ENCODE measurements at regions not wholly inside any gene's neighbourhood (a gene's known extent, or its start where the extent isn't known, plus 50 kb on each side); places are given as distances from the start of the nearest gene placed in this dataset.
"Not testable (repeated sequence)": the region's sequence is repeated elsewhere in the genome, so short reads cannot be mapped to it uniquely, and the experiment has no call there.

DNA sequence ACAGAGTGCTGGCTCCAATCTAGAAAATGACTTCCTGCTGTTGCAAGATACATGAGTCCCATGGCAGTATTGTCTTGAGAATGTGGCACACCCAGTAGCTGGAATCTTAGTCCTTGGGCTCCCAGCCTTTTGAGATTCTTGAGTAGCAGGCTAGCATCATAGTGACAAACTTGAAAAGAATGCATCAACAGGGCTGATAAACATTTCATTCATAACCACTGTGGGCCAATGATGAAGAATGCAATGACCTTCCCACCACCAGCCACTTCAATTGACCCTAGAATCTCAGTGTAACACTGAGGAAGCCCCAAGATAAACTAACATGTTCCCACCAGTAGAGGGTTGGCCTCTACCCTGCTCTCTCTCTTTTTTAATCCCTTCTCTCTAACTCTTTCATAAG lies 329.3 kb downstream of the GBA3 start:
- DNase-seq (ENCODE audit: low spot score), result peak; percentile 46

DNA sequence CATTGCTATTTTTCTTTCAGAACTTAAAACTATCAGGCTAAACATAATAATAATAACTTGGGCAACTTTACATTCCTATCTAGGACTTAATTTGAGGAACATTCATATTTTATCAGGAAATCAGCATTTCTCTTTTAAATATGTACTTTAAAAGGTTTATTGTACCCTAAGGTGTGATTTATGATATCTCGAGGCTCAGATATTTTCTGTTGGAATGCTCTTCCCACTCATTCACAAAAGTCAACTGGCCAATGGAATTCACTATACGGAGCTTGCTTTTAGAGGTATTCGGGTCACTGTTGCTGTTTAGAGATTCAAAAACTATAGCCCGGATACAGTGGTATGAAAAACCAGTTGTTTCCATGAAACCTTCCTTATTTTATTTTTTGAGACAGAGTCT lies 328.3 kb downstream of the GBA3 start:
- no peak for DNase-seq (ENCODE audit: low spot score)

DNA sequence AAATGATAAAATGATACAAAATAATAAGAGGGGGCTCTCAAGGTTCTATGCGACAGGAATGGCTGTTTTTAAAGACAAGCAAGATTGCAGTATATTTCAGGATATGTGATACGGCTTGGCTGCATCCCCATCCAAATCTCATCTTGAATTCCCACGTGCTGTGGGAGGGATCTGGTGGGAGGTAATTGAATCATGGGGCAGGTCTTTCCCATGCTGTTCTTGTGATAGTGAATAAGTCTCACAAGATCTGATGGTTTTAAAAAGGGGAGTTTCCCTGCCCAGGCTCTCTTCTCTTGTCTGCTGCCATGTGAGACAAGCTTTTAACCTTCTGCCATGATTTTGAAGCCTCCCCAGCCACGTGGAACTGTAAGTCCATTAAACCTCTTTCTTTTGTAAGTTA lies 327.7 kb downstream of the GBA3 start:
- not testable (repeated sequence) for DNase-seq (ENCODE audit: low spot score)

DNA sequence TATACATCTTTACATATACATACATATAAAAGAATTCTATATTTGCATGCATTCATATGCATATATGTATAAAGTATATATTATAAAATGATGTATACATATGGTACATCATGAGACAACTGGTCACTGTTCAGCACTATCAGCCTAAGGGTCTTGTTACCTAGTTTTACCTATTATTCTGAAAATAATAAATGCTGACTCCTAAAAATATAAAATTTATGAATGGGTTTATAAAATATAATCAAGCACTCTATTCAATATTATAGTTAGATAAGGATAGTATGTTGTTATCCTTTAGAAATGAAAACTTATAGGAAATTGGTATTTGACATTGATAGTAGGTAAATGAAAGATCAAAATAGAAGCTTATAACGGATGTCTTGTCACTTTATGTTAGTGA lies 324.2 kb downstream of the GBA3 start:
- no peak for DNase-seq (ENCODE audit: low spot score)

DNA sequence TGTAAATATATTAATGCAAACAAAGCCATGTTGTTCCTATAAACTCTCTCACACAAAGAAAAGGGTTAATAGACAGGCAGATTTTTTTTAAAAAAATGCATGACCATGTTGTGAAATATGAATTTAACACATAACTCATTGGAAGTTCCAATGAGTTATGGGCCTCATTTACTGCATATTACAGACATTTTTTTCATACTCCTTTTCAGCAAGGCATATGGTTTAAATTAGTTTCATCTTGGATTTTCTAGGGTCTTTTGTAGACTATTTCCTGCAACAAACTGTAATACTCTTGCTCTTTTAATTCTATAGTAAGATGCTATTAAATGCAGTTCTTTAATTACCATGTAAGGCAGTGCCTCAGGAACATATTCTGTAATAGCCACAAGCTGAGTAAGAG lies 323.1 kb downstream of the GBA3 start:
- no peak for DNase-seq (ENCODE audit: low spot score)

DNA sequence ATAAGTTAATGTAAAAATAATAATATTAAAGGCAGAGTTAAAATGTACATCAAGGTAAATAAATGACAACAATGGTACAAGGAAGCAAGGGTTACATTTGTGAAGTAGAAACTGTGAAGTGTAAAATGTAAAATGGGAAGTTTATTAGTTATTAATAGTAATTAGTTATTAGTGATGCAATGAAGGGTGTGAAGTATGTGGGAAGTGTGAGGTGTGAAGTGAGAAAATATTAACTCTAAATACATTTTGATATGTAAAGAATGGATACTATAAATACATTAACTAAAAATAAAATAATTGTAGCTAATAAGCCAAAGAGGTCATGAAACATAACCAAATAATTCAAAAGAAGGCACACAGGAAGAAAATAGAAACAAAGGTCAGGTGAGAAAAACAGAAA lies 316.4 kb downstream of the GBA3 start:
- DNase-seq (ENCODE audit: low spot score), result no peak

DNA sequence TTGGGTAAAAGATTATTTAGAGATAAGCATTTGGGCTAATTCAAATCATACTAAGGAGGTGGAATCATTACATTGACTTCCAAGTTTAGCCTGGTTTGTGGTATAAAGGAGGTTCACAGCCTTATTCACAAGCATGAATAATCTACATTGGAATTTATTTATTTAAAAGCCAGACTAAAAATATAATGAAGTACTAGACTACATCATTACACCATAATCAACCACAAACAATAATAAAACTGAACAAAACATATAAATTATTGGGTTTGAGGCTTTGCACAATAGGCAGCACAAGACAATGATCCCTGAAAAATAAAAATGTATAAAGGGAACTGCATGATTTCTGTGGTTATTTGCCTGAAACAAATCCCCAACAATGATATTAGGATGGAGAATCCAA lies 314.0 kb downstream of the GBA3 start:
- DNase-seq (ENCODE audit: low spot score), result no peak

DNA sequence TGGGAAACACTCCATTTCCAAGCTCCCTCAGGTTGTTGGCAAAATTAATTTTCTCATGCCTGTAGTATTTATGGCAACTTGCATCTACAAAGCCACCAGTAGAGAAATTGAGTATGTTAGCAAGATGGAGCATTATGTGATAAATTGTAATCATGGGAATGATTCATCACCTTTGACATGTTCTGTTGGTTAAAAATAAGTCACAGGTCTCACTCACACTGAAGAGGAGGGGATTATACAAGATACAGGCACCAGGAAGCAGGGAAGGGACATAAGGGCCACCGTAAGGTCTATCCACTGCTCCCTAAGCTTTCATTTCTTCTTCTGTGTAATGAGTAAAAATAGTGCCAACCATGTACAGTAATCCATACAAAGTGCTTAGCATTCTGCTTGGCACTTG lies 313.0 kb downstream of the GBA3 start:
- DNase-seq (ENCODE audit: low spot score), result no peak

DNA sequence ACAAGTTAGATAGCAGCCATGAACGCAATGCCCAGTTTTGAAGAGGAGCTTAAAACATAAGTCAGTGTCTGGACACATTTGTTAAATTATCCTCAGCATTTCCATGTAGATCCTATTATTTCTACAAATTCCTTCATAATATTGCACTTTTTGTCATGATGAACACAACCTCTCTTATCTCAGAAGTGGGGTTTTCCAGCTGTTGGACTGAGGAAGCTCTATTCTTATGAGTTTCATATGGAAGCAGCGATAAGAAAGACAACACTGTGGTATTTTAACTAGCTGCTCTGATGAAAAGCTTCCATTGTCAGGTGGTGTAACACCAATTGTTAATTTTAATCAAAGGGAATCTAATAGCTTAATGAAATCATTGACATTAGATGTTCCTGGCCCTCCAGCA lies 308.7 kb downstream of the GBA3 start:
- no peak for DNase-seq (ENCODE audit: low spot score)

DNA sequence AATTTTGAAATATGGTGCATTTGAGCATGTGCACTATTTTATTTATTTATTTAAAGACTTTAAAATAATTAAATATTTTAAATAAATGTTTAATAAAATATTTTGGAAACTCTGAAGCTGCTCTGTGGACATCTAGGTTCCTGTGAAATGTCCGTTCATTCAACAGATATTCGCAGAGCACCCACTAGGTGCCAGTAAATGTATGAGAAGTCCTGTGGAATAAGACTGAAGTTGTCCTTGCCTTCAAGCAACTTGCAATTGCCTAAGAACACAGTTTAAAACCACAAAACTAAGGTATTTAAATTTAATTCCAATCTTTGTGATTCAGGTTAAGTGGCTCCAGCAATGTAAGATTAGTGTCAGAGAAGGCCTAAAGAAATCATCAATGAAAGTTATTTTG lies 306.7 kb downstream of the GBA3 start:
- DNase-seq (ENCODE audit: low spot score), result no peak

DNA sequence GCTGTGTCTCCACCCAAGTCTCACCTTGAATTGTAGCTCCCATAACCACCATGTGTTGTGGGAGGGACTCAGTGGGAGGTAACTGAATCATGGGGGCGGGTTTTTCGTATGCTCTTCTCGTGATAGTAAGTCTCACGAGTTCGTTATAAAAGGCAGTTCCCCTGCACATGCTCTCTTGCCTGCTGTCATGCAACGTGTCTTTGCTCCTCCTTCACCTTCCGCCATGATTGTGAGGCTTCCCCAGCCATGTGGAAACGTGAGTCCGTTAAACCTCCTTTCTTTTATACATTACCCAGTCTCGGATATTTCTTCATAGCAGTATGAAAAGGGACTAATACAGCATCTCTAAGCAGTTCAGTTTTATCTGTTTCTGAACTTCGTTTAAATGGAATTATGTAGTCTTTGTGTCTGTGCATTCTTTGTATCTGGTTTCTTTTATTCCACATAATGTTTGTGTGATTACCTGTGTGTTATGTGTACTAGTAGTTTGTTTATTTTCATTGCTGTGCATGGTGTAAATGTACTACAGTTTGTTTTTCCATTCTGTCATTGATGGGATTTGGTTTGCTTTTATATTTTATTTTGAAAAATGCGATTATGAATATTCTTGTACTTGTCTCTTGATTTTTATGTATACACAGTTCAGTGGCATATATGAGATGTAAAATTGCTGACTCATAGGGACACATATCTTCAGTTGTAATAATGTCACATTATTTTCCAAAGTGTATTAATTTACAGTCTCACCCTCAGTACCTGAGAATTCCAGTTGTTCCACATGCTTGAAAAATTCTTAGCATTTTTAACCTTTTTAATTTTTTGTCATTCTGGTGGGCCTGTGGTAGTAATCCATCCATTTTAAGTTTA lies 304.9 kb downstream of the GBA3 start:
- DNase-seq (ENCODE audit: low spot score), result no peak

DNA sequence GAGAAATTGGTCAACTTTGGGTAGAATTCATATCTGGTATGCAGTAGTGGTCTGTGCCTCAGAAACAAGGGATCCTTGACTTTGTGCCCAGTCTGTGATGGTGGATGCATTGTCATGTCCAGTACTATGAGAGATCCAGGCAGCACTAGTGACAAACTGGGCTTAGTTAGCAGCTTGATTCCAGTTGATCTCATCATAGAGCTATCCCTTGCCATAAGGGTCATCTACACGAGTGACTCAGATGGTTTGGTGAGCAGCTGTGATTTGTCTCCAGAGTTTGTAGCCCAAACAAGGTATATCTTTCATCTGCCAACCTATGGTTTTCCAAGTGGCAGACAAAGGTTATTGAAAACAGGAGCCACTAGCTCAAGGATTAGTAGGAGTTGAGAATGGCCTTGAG lies 298.8 kb downstream of the GBA3 start:
- DNase-seq (ENCODE audit: low spot score), result no peak

DNA sequence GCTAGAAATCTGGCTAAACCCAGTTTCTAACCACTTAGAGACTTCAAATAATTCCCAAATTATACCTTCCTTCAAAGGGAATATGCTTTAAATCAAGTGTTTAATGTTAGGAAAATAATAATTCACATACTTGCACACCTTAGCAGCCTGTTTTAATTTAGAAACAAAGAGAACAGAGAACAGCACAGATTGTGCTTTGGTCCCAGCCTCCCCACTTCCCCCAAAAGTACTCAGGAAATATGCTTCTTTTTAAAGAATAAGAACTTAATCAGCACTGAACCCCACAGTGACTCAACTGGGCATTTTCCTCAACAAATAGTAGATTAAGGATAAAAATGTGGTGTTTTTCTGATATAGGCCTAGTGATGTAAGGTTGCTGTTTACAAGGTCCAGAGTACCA lies 295.8 kb downstream of the GBA3 start:
- no peak for DNase-seq (ENCODE audit: low spot score)

DNA sequence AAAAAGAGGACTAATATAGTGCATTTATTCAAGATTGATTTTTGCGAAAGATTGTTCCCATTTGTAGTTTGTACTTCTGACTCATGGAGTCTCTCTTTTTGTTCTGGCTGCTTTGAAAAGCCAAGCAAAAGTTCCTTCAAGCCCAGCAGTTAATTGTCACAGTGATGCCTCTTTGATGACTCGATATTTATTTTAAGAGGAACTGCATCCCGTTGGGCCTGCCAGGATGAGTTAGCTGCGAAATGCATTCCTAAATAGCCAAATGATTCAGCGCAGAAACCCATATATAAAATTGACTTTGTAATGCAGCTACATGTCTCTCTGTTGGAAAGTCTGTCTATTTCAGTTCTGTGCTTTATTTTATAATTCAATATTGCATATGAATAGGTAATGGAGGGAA lies 295.1 kb downstream of the GBA3 start:
- no peak for DNase-seq (ENCODE audit: low spot score)

DNA sequence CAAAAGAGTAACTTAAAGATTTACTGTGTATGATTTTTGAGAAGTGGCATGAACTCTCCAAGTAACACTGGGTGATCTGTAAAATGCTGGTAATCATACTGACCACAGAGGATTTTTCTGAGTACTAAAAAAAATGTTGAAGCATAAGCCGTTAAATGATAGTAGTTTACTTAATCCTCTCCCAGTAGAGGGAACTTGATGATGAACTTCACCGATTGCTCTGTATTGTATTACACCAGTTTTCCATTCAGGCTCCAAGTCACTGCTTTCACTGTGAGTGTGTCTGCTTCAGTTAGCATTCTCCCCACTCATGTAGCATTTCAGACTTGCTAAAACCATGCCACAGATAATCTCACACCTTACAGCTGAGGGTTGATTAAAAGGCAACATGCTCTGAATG lies 294.1 kb downstream of the GBA3 start:
- DNase-seq (ENCODE audit: low spot score), result no peak

DNA sequence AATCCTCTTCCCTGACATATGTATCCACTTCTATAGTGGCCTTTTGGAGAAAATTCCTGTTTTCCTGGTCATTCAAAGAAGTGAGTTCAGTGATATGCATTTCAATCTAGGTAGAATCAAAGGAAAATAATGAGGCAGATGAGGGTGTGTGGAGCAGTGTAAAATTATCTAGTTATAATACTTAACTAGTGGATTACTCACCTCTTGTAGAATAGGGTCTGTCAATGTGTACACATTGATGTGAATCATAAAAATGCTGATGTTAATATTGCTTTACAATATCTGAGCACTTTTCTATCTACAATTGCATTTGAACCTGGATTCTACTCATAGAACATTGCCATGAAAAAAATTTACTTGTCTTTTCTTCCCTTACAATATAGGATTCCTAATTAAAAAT lies 293.5 kb downstream of the GBA3 start:
- DNase-seq (ENCODE audit: low spot score), result no peak

DNA sequence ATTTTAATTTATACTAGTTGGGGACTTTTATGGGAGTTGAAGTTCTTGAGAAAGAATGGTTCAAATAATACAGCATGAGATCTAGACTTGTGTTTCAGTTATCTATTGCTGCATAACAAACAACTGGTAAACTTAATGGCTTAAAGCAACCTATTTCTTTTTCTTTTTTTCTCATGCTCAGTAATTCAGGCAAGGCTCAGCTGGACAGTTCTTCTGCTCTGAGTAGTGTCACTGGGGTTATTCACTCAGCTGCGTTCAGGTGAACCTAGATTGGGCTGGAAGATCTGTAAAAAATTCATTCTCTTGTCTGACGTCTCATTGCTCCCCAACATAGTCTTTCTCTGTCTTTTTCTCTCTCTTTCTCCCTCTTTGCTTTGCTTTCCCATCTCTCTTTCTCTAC lies 291.7 kb downstream of the GBA3 start:
- no peak for DNase-seq (ENCODE audit: low spot score)

DNA sequence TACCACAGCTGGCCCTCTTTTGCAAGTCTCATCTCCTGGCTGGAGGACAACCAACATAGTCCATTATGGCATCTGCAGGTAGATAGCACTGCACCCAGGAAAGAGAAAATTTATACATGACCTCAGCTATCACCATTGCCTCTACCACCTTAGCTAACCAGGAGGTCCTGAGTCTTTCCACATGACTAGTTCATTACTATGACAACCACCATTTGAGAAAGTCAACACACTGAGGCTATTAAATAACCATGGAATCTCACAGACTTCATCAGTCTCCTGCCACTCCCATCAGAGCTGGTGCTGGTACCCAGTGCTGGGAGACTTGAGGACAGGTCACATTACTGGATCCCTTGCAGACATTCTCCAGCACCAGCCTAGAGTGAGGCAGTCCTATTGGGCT lies 285.9 kb downstream of the GBA3 start:
- no peak for DNase-seq (ENCODE audit: low spot score)

DNA sequence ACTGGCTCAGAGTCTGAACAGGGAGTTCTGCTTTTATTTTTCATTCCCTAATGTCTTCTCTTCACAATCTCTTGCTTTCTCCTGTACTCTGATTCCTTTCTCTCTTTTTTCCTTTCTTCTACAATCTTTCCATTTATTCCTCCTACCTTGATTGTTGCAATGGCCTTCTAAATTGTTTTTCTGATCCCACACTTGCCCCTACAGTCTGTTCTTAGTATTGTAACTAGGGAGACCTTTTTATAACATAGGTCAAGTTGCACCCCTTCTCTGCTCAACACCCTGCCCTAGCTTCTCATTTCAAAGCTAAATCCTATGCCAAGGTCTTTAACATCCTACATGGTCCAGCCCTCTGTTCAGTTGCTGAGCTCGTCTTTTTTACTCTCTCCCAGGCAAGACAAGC lies 277.9 kb downstream of the GBA3 start:
- DNase-seq (ENCODE audit: low spot score), result no peak

DNA sequence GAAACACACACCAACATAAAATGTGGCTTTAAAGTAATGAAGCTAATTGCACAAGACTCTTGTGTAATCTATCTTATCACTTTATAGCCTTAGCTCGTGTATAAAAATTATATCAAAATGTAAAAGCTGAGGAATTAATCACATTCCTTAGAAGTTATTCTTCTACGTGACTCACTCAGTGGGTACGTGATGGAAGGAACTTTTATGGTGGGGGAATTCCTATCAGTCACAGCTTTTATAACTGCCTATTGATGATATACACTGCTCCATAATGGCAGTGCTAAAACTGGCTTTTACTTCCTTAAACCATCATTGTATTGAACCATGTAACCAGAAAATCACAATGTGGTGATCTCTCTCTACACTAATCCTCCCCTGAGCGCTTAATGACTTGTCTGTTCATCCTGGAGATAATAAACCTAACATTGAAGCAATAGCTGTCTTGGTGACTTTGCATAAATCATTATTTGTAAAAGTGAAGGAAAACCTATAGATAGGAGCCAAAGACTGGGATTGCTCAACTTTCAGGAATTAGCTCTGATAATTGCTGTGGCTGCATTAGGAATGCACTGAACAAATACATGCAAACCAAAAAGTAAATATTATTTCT lies 276.7 kb downstream of the GBA3 start:
- DNase-seq (ENCODE audit: low spot score), result no peak

DNA sequence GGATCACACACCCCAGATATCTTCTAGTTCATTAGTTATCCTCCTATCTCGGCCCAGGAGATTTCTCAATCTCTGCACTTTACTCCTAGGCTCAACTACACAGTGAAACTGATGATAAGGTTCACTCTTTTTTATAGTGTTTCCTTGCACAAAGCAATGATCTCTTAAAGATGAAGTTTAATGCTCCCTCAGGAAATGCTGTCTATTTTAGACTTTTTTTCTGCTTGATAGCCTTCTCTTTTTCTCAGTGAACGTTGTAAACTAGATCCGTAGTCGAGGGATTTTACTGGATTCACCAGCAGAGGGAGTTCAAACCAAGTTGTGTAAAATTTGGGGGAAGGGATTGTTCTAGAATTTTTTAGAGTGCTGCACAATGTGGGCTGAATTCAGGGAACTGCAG lies 269.6 kb downstream of the GBA3 start:
- no peak for DNase-seq (ENCODE audit: low spot score)

DNA sequence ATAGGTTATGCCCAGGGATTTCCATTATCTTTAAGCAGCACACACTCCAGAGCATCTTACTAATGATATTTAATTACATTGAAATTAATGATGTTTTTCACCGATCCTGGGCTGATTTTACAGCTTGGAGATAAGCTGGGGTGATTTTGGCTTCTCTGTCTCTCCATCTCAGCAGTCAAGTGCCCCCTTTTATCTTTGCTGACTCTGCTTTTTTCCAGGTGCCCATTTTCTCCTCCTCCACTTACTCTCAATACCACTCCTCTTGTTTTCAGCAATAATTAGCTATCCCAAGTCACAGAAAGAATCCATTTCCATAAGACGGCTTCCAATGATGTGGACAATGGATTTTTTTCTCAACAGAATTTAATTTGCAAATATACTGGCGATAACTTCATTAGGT lies 266.7 kb downstream of the GBA3 start:
- no peak for DNase-seq (ENCODE audit: low spot score)

DNA sequence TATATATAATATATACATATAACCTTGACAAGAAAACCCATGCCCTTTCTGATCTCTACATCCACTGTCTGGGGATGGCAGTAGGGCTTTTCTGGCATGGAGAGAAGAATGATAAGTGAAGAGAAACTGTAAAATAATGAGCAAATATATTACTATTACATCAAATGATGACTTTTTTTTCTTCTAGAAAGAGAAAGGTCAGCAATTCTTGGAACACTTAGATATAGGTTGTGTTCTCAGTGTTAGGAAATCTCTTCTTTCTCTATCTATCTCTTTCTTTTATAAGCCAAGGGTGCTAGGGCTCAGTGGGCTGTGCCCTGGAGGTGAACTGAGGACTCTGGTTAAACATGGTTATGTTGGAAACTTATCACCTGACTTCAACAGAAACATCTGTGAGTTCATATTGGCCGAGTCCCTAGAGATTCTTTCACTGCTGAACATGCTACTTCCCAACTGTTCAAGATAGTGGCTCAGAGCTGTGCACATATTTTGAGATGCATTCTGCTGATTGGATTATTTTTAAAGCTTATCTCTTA lies 265.1 kb downstream of the GBA3 start:
- no peak for DNase-seq (ENCODE audit: low spot score)
